Subcutaneous abdominal adipose tissue (tissue), 5 donors: ENCODE measurements at regions not wholly inside any gene's neighbourhood (a gene's known extent, or its start where the extent isn't known, plus 50 kb on each side); places are given as distances from the start of the nearest gene placed in this dataset.

Source experiments
- H3K27ac ChIP-seq: one replicate; pipeline ENCODE4 v1.7.0; 2013; ENCODE audit warnings: low read depth, mild to moderate bottlenecking, inconsistent platforms, low read length, moderate library complexity
- H3K27me3 ChIP-seq, 5 donors: one replicate each; pipeline ENCODE4 v1.7.0; 2013; ENCODE audit warnings: low read length in 5 of 5, inconsistent platforms in 1 of 5; ENCODE audit not compliant: control insufficient read depth in 5 of 5, insufficient read depth in 4 of 5
- H3K36me3 ChIP-seq, 5 donors: one replicate each; pipeline ENCODE4 v1.7.0; 2013; ENCODE audit warnings: low read length in 5 of 5; ENCODE audit not compliant: control insufficient read depth in 5 of 5, insufficient read depth in 5 of 5
- H3K4me1 ChIP-seq, 5 donors: one replicate each; pipeline ENCODE4 v1.7.0; 2013; ENCODE audit warnings: low read length in 5 of 5, mild to moderate bottlenecking in 3 of 5, moderate library complexity in 1 of 5; ENCODE audit not compliant: control insufficient read depth in 5 of 5, insufficient read depth in 5 of 5
- H3K4me3 ChIP-seq, 5 donors: one replicate each; pipeline ENCODE4 v1.7.0; 2013; ENCODE audit warnings: low read length in 5 of 5, low read depth in 1 of 5
- H3K9ac ChIP-seq, 5 donors: one replicate each; pipeline ENCODE4 v1.7.0; 2013; ENCODE audit warnings: low read length in 5 of 5, mild to moderate bottlenecking in 4 of 5, moderate library complexity in 3 of 5
- H3K9me3 ChIP-seq, 5 donors: one replicate each; pipeline ENCODE4 v1.7.0; 2013; ENCODE audit warnings: low read length in 5 of 5; ENCODE audit not compliant: control insufficient read depth in 5 of 5
- donor health status: healthy.
- donor health status: healthy.
- donor health status: healthy.
- donor health status: healthy.
- donor health status: healthy.

DNA sequence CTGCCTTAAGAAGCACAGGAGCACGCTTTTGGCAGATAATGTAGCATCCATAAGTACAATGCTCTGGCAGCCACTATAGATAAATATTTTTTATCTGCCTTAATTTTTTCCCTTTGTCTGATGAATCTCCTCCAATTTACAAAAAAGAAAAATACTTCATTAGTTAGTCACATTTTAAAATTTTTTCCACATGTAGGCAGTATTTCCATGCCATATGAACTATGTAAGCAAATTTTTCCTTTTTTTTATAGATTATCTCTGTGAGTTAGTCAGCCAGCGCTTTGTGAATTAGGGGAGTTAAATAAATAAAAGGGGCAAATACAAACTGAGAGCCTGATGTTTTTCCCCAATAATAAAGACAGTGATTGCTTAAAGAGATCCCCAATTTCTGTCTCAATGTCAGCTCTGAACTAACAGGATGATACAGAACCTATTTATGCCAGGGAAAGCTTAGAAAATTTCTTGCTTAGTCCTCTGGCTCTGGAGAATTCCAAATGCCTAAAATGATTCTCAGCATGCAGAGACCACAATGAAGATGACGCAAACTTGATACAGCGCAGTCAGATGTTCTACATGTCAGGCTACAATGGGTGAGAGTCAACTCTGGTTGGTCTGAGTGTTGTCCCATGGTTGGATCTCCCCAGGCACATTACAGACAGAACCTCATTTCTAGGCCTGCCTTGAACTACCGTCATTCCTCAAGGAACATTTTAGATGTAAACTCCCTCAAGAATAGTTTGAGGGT is 390.4 kb upstream of the CDH6 start:
- H3K27me3 ChIP-seq, result no peaks in the 10 kb centered on the region
- H3K27ac ChIP-seq, result no peak overlapping the region
- H3K9ac ChIP-seq, result no peak overlapping the region
- H3K4me3 ChIP-seq, result no peak overlapping the region
- no peaks in the 10 kb centered on the region for H3K36me3 ChIP-seq
- H3K4me1 ChIP-seq, result no peaks in the 10 kb centered on the region
- H3K9me3 ChIP-seq, result peaks cover 0 to 3% (median 0%) of the 10 kb centered on the region in 5 donors

GRCh38 chr5:30781643-30782042 is 411.8 kb upstream of the CDH6 start:
- Histone ChIP-seq H3K9me3 (no peaks in the 10 kb centered on the region), H3K4me3 (no peak overlapping the region), H3K27me3 (no peaks in the 10 kb centered on the region), H3K27ac (no peak overlapping the region), H3K36me3 (no peaks in the 10 kb centered on the region), H3K9ac (no peak overlapping the region), H3K4me1 (no peaks in the 10 kb centered on the region)

DNA sequence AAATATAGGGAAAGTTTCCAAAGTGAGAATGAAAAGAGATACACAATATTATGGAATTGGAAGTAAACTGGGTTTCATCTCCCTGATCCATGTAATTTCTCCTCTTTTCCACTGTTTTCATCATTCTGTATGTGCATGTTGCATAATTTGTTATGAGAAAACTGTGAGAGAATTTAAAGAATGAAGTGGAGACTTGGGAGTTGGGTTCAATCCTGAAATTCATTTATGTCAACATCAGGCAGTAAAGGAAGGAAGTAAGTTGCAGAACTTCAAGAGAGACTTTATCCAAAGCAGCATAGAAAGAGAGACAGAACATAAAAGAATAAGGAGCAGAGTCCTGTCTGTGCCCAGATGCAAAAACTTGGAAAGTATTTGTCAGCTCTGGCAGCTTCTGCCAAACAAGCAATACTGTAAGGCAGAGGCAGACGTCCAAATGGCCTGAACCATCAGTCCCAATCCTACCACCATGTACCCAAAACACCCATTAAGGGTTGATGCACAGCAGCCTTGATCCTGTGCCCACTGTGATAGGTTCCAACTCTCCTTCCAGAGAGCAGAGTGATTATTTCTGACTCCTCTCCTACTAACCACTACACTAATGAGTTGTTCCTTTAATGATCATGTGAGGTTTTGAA is 425.3 kb upstream of the CDH6 start:
- peaks cover 0 to 9% (median 0%) of the 10 kb centered on the region in 5 donors for H3K4me1 ChIP-seq
- no peak overlapping the region for H3K9ac ChIP-seq
- no peaks in the 10 kb centered on the region for H3K36me3 ChIP-seq
- H3K9me3 ChIP-seq, result no peaks in the 10 kb centered on the region
- no peaks in the 10 kb centered on the region for H3K27me3 ChIP-seq
- H3K4me3 ChIP-seq, result no peak overlapping the region
- no peak overlapping the region for H3K27ac ChIP-seq

GRCh38 chr5:30765706-30766105 is 427.8 kb upstream of the CDH6 start:
- no peaks in the 10 kb centered on the region for H3K27me3 ChIP-seq
- peaks cover 0 to 9% (median 0%) of the 10 kb centered on the region in 5 donors for H3K4me1 ChIP-seq
- no peaks in the 10 kb centered on the region for H3K9me3 ChIP-seq
- H3K27ac ChIP-seq, result no peak overlapping the region
- H3K36me3 ChIP-seq, result no peaks in the 10 kb centered on the region
- H3K9ac ChIP-seq, result no peak overlapping the region
- no peak overlapping the region for H3K4me3 ChIP-seq

GRCh38 chr5:30765227-30765626 is 428.3 kb upstream of the CDH6 start:
- H3K27me3 ChIP-seq, result no peaks in the 10 kb centered on the region
- H3K9me3 ChIP-seq, result no peaks in the 10 kb centered on the region
- no peaks in the 10 kb centered on the region for H3K36me3 ChIP-seq
- H3K4me3 ChIP-seq, result no peak overlapping the region
- H3K27ac ChIP-seq, result no peak overlapping the region
- H3K9ac ChIP-seq, result no peak overlapping the region
- H3K4me1 ChIP-seq, result peaks cover 0 to 9% (median 0%) of the 10 kb centered on the region in 5 donors

- Histone ChIP-seq H3K36me3 (no peaks in the 10 kb centered on the region), H3K9me3 (no peaks in the 10 kb centered on the region), H3K4me1 (peaks cover 0 to 9% (median 0%) of the 10 kb centered on the region in 5 donors), H3K9ac (no peak overlapping the region), H3K4me3 (no peak overlapping the region), H3K27me3 (no peaks in the 10 kb centered on the region), H3K27ac (no peak overlapping the region)
Observed at GRCh38 chr5:30764704-30765103, 428.8 kb upstream of the CDH6 start.

DNA sequence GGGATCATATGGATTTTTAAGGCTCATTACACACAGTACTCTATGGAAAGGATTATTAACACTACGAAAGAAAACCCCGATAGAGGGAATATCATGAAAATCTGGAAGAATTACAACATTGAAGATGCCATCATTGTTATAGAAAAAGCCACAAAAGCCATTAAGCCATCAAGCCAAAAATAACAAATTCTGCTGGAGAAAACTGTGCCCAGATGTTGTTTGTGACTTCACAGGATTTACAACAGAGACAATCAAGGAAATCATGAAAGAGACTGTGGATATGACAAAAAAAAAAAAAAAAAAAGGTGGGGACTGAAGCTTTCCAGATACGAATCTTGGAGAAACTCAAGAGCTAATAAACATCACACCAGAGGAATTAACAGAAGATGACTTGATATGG is 433.8 kb upstream of the CDH6 start:
- Histone ChIP-seq H3K9me3 (peaks cover 0 to 5% (median 3%) of the 10 kb centered on the region in 5 donors), H3K36me3 (no peaks in the 10 kb centered on the region), H3K27me3 (no peaks in the 10 kb centered on the region), H3K9ac (no peak overlapping the region), H3K4me1 (no peaks in the 10 kb centered on the region), H3K27ac (no peak overlapping the region), H3K4me3 (no peak overlapping the region)

DNA sequence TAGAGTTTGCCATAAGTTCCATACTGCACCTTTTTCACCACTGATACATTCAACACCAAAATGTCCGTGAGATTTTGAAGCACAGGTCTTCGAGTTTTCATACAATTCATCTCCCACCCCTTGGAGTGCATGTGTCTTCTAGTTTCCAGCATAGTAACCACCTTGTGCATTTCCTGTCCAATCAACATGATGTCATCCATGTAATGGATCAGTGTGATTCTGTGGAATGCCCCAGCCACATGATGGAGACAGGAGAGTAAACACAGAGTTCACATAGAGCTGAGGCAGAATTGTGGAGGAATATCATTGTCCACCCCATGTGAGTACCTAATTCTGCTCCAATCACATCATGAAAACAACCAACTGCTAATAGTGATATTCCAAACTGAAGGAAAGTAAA is 441.5 kb upstream of the CDH6 start:
- Histone ChIP-seq H3K9me3 (no peaks in the 10 kb centered on the region), H3K36me3 (no peaks in the 10 kb centered on the region), H3K4me1 (no peaks in the 10 kb centered on the region), H3K27ac (no peak overlapping the region), H3K9ac (no peak overlapping the region), H3K4me3 (no peak overlapping the region), H3K27me3 (no peaks in the 10 kb centered on the region)

DNA sequence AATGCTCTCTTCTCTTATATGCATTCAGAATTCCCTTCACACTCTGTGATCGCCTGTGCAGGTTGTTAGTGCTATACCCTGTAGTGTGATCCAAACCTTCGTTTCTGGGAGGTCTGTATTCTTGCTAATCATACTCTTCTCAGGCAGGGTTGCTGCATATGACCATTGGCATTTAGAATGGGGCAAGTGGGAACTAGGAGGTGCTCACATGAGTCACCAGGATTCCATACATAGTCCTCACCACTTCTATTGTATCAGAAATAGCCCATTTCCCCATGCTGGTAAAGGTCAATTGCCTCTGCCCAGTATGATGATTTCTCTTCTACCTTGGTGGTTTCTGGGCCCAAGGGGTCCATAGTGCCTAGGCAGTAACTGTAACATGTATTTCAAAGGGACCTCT is 443.5 kb upstream of the CDH6 start:
- Histone ChIP-seq H3K27me3 (no peaks in the 10 kb centered on the region), H3K4me3 (no peak overlapping the region), H3K27ac (no peak overlapping the region)

DNA sequence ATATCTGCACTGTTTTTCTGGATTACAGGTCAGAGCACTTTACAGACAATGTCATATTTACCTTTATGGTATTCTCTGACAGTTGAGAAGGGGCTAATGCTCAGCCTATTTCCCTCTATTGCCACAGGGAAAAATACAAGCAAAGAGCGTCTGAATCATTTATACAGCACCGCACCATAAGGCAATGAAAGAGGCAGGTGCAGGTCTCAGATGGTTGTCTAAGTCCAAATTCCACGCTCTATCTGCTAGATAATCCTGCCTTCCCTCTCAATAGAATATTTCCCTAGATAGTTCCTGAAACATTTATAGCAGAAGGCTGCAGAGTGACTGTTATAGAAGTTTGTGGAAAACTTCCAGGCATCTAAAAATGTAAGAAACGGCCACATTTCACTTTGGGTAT is 446.1 kb upstream of the CDH6 start:
- Histone ChIP-seq H3K36me3 (no peaks in the 10 kb centered on the region), H3K4me3 (no peak overlapping the region), H3K9ac (no peak overlapping the region), H3K4me1 (no peaks in the 10 kb centered on the region), H3K27ac (no peak overlapping the region), H3K9me3 (no peaks in the 10 kb centered on the region), H3K27me3 (no peaks in the 10 kb centered on the region)

More for the DNA sequence above, 443.5 kb upstream of the CDH6 start:
- Histone ChIP-seq H3K4me1 (no peaks in the 10 kb centered on the region), H3K36me3 (no peaks in the 10 kb centered on the region), H3K9ac (no peak overlapping the region), H3K9me3 (no peaks in the 10 kb centered on the region)
